COR-L47 (cell line): ENCODE measurements at regions not wholly inside any gene's neighbourhood (a gene's known extent, or its start where the extent isn't known, plus 50 kb on each side); places are given as distances from the start of the nearest gene placed in this dataset.
"Not testable (repeated sequence)": the region's sequence is repeated elsewhere in the genome, so short reads cannot be mapped to it uniquely, and the experiment has no call there.

ENCODE experiments used
- DNase-seq: peaks from one replicate; lab custom pipeline; 2025; lab: John Stamatoyannopoulos, UW

DNA sequence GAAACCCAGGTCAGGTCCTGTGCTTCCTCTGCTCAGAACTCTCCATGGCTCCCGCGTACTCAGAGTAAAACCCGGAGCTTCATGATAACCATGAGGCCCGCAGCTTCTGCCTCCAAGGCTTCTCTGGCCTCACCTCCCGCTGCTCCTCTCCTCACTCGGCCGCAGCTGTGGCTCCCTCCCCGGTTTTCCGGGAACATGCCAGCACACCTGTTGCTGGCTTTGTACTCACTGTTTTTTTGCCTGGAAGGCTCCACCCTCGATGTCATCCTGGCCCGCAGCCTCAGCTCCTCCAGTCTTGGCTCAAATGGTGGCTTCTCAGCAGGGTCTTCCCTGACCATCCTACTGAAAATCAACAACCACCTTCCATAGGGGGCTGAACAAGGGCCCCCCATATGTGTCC lies 57.7 kb upstream of the SULF2 start:
- DNase-seq, result not testable (repeated sequence)

DNA sequence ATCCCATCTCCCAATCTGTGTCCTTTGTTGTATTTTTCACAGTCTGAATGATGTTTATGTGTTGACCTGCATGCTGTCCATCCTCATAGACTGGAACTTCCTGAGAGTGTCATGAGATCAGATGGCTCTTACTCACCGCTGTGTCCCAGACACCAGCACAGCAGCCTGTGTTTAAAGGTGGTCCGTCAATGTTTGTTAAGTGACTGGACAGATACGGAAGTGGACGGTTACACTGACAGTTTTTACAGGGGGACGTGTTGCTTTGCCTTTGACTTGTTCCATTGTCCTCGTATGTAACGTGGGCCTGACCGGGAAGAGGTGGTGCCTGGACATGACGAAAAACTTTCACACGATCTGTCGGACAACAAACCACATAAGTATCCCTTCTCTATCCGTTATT lies 56.7 kb upstream of the SULF2 start:
- DNase-seq, result not testable (repeated sequence)

DNA sequence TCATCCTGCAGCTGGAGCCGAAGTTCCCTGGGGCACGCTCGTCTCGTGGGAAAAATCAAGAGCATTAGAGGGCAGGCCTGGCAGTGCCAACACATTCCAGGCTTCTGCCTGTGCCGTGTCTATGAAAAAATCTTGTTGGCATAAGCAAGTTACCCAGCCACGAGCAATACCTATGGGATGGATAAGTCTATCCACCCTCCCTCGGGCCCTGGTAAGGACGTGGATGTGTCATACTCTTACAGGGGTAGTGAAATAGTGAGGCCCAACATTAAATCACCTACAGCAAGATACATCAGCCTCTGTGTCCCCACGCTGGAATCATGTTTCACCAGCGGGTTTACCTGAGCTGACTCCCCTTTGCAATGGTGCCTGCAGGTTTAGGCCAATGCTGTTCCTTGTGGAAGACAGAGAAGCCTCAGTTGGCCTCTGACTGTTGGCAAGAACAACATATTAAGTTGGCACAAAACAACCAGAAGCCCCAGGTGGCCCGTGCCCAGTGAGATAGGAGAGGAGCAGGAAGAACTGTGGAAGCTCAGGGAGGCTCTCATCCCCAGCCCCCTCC lies 51.1 kb upstream of the SULF2 start:
- DNase-seq, result not testable (repeated sequence)
